Activated CD8-positive, alpha-beta T cell treated with anti-CD3 and anti-CD28 coated beads for 36 hours (primary cell): ENCODE measurements at regions not wholly inside any gene's neighbourhood (a gene's known extent, or its start where the extent isn't known, plus 50 kb on each side); places are given as distances from the start of the nearest gene placed in this dataset.
A peak's percentile ranks its signal among the peaks of the same experiment; 100 is the strongest.

ENCODE experiments used
- ATAC-seq: fragments of 200-7000 bp; cut with Tn5 transposase; one replicate; pipeline ENCODE4 v1.10.0; 2021; ENCODE audit warnings: mild to moderate bottlenecking, moderate library complexity
- CTCF ChIA-PET: fragments of 350-600 bp; sonication (Branson Sonifier 250); formaldehyde crosslinking; loops from one replicate; lab custom pipeline; 2021; ENCODE audit warnings: antibody characterized with exemption; lab: Charles Lee
- POLR2A ChIA-PET: fragments of 350-600 bp; sonication (Branson Sonifier 250); formaldehyde crosslinking; loops from one replicate; lab custom pipeline; 2021; ENCODE audit warnings: antibody characterized with exemption; lab: Charles Lee
- DNase-seq: peaks from one replicate; pipeline ENCODE4 v3.0.0-alpha.2; 2020
- H3K27ac Mint-ChIP-seq: one replicate; pipeline ENCODE4 v1.8.0; 2021; ENCODE audit warnings: mild to moderate bottlenecking, mixed read lengths
- H3K27me3 Mint-ChIP-seq: one replicate; pipeline ENCODE4 v1.8.0; 2021; ENCODE audit warnings: mixed read lengths
- H3K36me3 Mint-ChIP-seq: one replicate; pipeline ENCODE4 v1.8.0; 2021; ENCODE audit warnings: low read depth, mixed read lengths
- H3K4me1 Mint-ChIP-seq: one replicate; pipeline ENCODE4 v1.8.0; 2021; ENCODE audit warnings: low read depth, mixed read lengths
- H3K4me3 Mint-ChIP-seq: one replicate; pipeline ENCODE4 v1.8.0; 2021; ENCODE audit warnings: mild to moderate bottlenecking, moderate library complexity, mixed read lengths
- H3K9me3 Mint-ChIP-seq: one replicate; pipeline ENCODE4 v1.8.0; 2021; ENCODE audit warnings: mixed read lengths
- CTCF ChIP-seq: fragments of 200-600 bp; IDR thresholded peaks from one replicate; pipeline ENCODE4 v1.8.0; 2022; ENCODE audit warnings: antibody characterized with exemption, mild to moderate bottlenecking
- intact Hi-C: fragments of 100-400 bp; cut with micrococcal nuclease; formaldehyde crosslinking; loops from one replicate; pipeline ENCODE4 v1.10.0; 2022

DNA sequence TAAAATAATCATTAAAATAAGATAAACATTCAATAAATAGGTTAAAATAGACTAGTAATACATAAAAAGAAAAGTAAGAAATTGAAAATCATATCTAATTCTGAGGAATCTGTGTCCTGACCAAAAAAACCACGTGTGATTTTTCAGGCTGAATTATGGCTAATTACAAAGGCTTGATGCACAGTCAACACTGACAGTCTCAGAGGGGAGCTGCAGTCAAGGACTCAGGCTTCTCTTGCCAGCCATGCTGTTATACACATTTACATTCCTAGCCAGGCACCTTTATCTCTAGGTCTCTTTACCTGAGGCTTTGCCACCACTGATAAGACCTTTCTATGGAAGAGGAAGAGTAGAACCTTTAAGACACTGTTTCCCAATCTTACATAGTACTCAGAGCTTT lies 1737.7 kb upstream of the PCDH10 start:
- no peaks in the 10 kb centered on the region for H3K36me3 Mint-ChIP-seq
- DNase-seq (no peak), ATAC-seq (no peak)
- TF ChIP-seq CTCF: no peak
- ChIA-PET CTCF (no interaction called here), POLR2A (no interaction called here)
- peaks cover 5% of the 10 kb centered on the region for H3K9me3 Mint-ChIP-seq
- intact Hi-C loops: no loop called here
- H3K4me1 Mint-ChIP-seq: no peaks in the 10 kb centered on the region
- H3K27me3 Mint-ChIP-seq: no peaks in the 10 kb centered on the region
- H3K27ac Mint-ChIP-seq: no peak overlapping the region
- H3K4me3 Mint-ChIP-seq: no peak overlapping the region

DNA sequence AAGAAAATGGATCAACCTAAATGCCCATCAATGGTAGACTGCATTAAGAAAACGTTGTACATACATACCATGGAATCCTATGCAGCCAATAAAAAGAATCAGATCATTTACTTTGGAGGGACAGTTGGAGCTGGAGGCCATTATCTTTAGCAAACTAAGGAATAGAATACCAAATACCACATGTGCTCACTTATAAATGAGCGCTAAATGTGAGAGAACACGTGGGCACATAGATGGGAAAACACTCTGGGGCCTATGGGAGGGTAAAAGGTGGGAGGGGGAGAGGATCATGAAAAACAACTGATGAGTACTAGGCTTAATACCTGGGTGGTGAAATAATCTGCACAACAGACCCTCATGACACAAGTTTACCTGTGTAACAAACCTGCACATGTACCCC lies 1729.9 kb upstream of the PCDH10 start:
- CTCF ChIA-PET: no interaction called here
- no peaks in the 10 kb centered on the region for H3K4me1 Mint-ChIP-seq
- DNase-seq (no peak), ATAC-seq (no peak)
- H3K27ac Mint-ChIP-seq: no peak overlapping the region
- H3K9me3 Mint-ChIP-seq: peaks cover 5% of the 10 kb centered on the region
- intact Hi-C loops: no loop called here
- no peaks in the 10 kb centered on the region for H3K36me3 Mint-ChIP-seq
- POLR2A ChIA-PET: no interaction called here
- no peak for TF ChIP-seq CTCF
- no peaks in the 10 kb centered on the region for H3K27me3 Mint-ChIP-seq
- H3K4me3 Mint-ChIP-seq: no peak overlapping the region

DNA sequence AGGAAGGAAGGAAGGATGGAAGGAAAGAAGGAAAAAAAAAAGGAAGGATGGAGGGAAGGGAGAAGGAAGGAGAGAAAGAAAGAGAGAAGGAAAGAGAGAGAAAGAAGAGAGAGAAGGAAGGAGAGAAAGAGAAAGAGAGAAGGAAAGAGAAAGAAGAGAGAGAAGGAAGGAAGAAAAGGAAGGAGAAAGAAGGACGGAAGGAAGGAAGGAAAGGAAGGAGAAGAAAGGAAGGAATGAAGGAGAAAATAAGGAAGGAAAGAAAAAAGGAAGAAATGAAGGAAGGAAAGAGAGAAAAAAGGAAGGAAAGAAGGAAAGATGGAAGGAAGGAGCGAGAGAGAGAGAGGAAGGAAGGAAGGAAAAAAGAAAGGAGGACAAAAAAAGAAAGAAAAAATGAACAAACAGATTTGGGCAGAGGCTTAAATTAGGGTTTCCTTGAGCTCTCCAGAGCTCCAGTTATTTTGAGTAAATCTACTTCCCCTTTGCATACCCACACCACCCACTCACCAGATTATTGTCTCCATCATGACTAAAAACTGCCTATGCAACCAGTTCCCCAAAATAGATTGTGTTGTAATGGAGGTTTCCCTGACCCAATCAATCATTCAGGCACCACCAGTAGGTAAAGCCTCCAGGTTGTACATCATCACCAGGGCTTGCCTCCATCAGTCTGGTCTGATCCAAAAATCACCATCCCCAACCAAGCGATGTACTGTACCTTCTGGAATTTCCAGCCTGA lies 1722.9 kb upstream of the PCDH10 start:
- H3K27ac Mint-ChIP-seq: no peak overlapping the region
- H3K4me3 Mint-ChIP-seq: no peak overlapping the region
- ATAC-seq (no peak), DNase-seq (no peak)
- no peaks in the 10 kb centered on the region for H3K4me1 Mint-ChIP-seq
- no peaks in the 10 kb centered on the region for H3K27me3 Mint-ChIP-seq
- ChIA-PET POLR2A (no interaction called here), CTCF (no interaction called here)
- intact Hi-C loops: no loop called here
- no peaks in the 10 kb centered on the region for H3K36me3 Mint-ChIP-seq
- H3K9me3 Mint-ChIP-seq: peaks cover 10% of the 10 kb centered on the region
- TF ChIP-seq CTCF: no peak

- ATAC-seq: peak; percentile 17
- DNase-seq: no peak
- ChIA-PET CTCF (no interaction called here), POLR2A (no interaction called here)
- Mint-ChIP-seq H3K9me3 (peaks cover 5% of the 10 kb centered on the region), H3K27ac (no peak overlapping the region), H3K4me1 (no peaks in the 10 kb centered on the region), H3K36me3 (no peaks in the 10 kb centered on the region), H3K4me3 (no peak overlapping the region), H3K27me3 (no peaks in the 10 kb centered on the region)
- intact Hi-C loops: no loop called here
- no peak for TF ChIP-seq CTCF
Measured at GRCh38 chr4:131427000-131427399, 1722.1 kb upstream of the PCDH10 start.

DNA sequence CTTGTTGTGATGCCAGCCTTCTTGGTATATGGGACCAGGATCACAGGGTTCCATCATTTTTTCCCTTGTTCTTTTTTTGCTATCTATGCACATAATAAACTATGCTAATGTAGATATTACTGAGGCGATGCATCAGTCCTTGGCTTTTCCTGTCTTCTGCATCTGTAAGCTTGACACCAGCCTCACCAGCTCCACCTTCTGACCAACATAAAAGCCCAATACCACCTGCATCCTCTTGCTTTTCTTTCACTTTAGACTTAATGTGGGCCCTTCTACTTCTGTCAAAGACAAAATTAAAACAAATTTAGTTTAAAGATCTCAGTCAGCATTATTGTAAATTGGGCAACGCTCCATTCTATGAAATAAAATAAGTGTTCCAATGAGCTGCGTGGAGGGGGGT lies 1718.8 kb upstream of the PCDH10 start:
- intact Hi-C loops: no loop called here
- no peak overlapping the region for H3K4me3 Mint-ChIP-seq
- peaks cover 3% of the 10 kb centered on the region for H3K9me3 Mint-ChIP-seq
- no peak for ATAC-seq
- no peaks in the 10 kb centered on the region for H3K36me3 Mint-ChIP-seq
- ChIA-PET CTCF (no interaction called here), POLR2A (no interaction called here)
- TF ChIP-seq CTCF: no peak
- H3K27me3 Mint-ChIP-seq: no peaks in the 10 kb centered on the region
- DNase-seq: no peak
- H3K4me1 Mint-ChIP-seq: no peaks in the 10 kb centered on the region
- no peak overlapping the region for H3K27ac Mint-ChIP-seq
